ENCODE measurements at regions not wholly inside any gene's neighbourhood (a gene's known extent, or its start where the extent isn't known, plus 50 kb on each side); places are given as distances from the start of the nearest gene placed in this dataset.
"Not testable (repeated sequence)": the region's sequence is repeated elsewhere in the genome, so short reads cannot be mapped to it uniquely, and the experiment has no call there.

DNA sequence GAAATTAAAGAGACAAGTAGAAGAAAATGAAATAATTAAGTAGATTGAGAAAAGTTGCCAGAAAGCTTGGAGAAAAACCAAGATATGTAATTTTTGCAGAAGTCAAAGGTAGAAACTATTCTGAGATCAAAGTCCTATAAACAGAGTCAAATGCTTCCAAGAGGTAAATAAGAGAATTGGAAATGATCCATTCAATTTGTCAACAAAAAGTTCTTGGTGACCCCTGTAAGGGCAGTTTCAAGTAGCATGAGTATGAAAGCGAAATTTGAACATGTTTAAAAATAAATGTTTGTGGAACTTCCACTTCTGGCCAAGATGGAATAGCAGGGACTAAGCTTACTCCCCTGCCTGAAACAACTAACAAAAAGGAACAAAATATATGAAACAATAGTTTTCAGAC lies 562.0 kb downstream of the SMARCA1 start:
- DNase-seq (ENCODE audit: low read depth), result no peak

DNA sequence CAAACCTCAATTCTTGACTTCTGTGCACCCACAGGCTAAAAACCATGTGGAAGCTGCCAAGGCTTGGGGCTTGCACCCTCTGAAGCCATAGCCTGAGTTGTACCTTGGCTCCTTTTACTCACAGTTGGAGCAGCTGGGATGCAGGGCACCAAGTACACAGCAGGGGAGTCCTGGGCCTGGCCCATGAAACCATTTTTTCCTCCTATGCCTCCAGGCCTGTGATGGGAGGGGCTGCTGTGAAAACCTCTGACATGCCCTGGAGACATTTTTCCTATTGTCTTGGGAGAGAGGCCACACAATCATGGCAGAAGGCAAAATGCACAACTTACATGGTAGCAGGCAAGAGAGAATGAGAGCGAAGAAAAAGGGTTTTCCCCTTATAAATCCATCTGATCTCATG lies 568.6 kb downstream of the SMARCA1 start:
- not testable (repeated sequence) for DNase-seq (ENCODE audit: low read depth)

DNA sequence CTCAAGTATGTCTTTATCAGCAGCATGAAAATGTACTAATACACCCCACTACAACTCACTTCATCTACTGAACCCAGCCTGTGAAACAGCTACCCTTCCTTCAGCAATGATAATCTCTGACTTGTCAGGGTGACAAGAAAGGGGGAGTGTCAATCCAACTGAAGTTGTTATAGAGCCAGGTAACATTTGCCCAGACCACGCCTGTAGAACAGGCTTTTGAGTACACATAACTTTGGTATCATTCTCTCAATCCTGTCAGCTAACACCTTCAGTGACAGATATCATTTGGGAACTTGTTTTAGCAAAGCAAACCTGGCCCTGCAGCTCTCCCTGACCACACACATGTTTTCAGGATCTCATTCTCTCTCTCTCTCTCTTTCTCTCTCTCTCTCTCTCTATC lies 592.2 kb downstream of the SMARCA1 start:
- no peak for DNase-seq (ENCODE audit: low read depth)

DNA sequence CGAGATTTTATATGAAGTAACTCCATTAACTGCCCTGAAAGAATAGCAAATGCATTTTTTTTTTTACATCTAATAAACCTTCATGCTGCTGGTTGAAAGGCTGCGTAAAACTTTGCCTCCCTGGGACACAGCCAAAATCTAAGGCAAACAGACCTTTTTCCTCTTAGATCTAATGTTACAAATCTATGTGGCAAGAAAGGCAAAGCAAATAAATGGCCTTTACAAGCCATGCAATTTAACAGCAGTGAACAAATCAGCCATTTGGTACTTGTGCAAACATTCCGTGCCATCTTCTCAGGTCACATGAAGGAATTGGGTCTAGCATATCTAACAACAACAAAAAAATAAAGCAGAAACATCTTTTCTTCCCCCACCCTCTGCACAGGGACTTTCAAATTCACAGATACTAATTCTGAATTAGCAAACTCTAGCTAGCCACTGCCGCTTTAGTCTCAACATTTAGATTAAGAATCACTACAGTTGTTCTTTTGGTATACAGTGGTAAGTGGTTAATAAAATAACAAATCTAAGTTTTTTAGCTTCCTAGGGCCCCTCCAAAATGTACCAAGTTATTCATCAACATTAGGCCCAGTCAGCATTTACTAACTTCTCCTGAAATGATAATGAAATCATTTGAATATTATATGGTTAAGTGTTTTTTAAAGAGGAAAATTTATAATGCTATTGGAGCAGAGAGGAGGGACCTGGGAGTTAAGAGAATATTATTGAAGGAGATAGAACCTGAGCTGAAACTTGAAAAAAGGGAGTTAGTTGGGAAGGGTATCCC lies 593.8 kb downstream of the SMARCA1 start:
- no peak for DNase-seq (ENCODE audit: low read depth)

DNA sequence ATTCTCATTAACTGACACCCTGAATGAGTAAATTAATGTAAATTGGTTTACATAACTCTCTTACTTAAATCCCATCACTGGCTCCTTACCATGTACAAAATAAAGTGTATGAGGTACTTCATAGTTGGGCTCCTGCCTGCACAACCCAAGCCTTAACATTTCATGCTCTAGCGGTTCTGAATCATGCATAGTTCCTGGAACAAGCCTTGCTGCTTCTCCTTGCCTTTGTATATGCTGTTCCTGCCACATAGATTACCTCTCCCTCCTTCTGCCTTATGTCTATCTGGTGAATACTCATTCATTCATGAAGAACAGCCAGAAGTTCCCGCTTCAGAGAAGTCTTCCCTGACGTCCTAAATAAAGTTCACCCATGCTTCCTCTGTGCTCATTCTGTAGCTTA lies 594.7 kb downstream of the SMARCA1 start:
- no peak for DNase-seq (ENCODE audit: low read depth)

DNA sequence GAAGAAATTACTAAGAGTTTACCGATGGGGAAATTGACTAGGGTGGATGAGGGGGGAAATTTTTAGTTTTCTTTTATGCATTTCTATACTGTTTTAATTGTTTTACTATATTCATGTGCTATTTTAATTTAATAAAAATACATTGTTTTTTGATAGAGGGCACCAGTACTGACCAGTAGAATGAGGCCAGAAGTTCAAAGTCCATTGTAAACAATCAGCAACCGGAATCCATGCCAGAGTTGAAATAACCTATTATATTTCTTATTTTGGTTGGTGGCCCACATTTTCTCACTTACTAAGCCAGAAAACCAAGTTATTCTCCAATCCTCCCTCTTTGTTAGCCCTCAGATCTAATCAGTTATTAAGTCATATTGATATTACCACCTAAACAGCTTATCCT lies 595.9 kb downstream of the SMARCA1 start:
- DNase-seq (ENCODE audit: low read depth), result no peak

DNA sequence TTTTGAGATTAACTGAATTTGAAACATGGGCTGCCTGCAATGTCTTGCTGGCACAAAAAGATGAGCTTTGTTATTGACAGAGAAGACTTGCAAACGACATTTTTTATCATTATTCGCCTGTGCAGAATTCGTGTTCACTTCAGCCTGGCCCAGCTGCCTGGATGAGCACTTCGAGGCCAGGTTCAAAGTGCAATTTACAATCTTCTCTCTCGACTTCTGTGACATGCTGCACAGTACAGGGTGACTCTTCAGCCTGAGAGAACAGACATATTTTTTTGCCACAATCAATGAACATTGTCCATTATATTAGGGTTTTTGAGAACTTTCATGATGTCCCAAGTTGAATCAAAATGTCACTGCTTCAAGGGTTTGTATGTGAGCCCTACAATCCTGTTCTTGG lies 616.5 kb downstream of the SMARCA1 start:
- no peak for DNase-seq (ENCODE audit: low read depth)

DNA sequence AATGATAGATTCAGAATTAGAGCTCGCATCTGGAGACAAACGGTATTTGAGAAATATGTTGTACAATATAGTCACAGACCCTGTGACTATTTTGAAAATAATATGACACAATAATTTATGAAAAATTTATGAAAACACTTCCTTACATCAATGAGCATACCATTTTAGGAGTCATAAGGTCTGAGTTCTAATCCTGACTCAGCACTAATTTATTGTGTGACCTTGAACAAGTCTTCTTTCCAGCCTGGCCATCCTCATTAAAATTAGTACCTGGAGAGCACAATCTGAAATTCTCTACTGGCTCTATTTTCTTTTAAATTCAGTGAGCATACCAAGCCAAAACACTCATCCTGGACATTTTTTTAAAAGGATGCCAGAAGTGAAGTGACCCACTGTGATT lies 622.3 kb downstream of the SMARCA1 start:
- no peak for DNase-seq (ENCODE audit: low read depth)

DNA sequence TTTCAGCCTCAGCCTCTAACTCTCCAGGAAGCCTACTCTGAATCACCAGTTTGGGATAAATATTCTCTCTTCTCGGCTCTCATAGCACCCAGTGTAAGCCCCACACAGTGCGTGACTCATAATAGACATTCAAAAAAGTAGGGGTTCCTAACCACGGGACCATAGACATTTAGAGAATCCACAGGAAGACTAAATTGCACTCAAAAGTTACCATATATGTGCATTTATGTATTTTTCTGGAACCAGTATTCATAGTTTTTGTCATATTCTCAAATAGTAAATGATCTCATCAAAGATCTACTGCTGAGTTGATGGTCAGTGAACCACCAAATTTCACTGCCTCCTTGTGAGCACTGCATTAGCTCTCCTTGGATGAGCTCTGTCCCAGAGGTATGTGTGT lies 625.7 kb downstream of the SMARCA1 start:
- no peak for DNase-seq (ENCODE audit: low read depth)

DNA sequence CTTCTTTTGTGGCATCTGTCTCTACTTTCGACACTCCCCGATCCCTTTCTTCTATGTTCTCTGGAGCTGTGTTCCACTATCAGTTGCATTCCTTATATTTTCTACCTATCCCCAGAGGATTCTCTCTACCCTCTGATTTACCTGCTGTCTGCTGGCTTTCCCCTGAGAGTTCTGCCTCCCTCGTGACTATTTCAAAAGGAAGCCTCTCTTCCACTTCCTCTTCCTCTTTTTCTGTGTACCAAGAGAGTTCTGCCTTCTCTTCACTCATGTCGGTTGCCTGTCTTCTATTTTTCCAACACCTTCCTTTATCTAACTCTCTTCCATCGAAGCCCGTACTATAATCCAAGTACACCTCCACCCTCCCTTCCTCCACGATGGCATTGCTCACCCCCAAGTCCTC lies 631.7 kb downstream of the SMARCA1 start:
- DNase-seq (ENCODE audit: low read depth), result no peak

DNA sequence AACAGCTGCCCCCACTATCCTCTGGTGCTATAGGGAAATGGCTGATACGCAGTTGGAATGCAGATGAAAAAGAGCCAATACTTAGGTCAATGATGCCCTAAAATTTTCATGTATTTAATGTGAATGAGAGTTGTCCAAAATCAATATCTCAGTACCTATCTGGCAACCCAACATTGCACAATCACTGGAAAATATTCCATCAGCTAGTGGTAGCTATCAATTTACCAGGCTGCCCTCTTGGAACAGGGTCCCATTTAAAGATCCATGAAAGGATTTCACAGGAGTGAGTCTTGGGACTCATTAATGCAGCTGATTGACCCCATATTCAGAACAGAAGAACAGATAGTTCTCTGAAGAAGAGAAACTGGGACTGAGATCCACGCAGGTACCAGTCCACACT lies 638.9 kb downstream of the SMARCA1 start:
- no peak for DNase-seq (ENCODE audit: low read depth)

DNA sequence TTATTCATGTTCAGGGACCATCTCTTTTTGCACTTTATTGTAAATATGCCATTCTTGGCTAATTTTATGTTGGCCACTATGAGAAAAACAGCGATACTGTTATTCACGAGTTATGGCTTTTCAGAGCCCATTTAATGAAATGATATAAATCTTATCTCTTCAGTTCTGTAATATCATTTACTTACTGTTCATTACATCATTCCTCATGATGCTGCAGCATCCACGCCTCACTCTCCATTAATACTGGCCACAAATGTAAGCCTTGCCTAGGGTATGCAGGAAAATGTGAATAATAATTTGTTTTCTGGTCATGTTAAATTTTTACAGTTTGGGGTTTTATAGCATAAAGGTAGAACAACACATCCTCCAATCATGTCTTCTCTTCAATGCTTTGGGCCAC lies 639.6 kb downstream of the SMARCA1 start:
- no peak for DNase-seq (ENCODE audit: low read depth)

DNA sequence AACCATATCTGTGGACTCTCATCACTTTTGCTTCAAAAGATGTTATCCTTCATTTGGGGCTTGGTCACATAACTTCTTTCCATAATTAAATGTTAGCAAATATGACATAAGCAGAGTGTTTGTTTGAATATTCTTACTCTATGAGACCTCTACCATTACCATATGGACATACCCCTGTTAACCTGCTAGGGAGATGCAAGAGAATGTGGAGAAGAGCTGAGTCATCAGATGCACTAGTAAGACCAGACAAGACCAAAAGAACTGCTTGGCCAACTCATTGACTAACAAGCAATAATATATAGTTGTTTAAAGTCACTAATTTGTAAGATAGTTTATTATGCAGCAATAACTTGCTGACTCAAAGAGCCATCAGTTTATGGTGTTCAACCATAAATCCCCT lies 652.9 kb downstream of the SMARCA1 start:
- DNase-seq (ENCODE audit: low read depth), result no peak

DNA sequence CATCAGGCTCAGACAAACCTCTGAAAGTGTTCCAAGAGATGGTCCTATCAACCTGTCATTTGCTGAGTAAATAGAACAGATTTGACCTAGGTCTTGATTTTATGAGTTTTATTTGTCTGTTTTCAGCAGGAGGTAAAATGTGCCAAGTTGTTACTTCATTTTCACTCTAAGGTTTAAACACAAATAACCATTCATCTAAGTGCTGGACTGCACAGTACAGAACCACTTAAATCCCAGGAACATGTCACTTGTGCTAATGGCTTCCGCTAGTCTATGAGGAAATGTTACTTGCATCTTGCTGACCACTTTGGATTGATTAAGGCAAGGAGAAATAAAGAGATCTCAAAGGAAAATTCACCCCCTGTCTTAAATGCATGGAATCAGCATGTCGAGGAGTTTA lies 660.7 kb downstream of the SMARCA1 start:
- no peak for DNase-seq (ENCODE audit: low read depth)

DNA sequence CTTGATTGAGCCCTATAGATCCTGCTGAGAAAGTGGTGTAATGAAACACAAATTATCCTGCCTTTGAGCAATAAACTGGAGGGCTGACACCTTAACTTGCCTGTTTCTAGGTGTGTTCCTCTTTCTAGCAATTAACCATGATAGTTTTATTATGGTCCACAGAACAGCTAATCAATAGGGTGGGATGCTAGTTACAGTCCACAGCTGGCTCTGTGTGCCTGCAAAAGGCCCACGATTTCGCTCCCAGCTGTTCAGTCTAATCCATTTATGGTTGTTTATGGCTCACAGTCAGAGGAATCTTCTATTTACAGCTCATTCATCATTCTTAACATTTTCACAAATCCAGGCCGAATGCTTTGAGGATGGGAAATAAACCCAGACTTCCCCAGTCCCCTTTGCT lies 674.9 kb downstream of the SMARCA1 start:
- no peak for DNase-seq (ENCODE audit: low read depth)

DNA sequence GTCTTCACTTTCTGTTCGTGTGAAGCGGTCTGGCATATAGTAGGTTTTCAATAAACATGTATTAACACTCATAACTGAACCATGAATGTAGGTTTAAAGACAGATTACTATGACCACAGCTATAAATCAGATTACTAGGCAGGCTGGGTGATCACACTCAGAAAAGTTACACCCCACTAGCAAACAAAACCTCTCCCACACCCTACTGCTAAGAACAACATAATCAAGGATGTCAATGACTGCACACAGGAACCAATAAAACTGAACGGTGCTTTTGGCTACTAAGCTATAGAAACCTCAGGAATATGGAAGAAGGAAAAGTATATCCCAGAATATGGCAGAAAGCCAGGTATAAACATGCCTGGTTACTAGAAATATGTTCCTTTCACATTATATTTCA lies 676.9 kb downstream of the SMARCA1 start:
- DNase-seq (ENCODE audit: low read depth), result no peak

DNA sequence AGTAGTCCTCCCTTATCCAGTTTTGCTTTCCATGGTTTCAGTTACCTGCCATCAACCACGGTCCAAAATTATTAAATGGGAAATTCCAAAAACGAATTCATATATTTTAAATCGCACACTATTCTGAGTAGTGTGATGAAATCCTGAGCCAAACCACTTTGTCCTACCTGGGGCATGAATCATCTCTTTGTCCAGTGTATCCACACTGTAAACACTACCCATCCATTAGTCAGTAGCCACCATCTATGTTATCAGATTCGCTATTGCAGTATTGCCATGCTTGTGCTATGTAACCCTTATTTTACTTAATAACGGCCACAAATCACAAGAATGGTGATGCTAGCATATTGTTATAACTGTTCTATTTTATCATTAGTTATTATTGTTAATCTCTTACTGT lies 704.6 kb downstream of the SMARCA1 start:
- no peak for DNase-seq (ENCODE audit: low read depth)

DNA sequence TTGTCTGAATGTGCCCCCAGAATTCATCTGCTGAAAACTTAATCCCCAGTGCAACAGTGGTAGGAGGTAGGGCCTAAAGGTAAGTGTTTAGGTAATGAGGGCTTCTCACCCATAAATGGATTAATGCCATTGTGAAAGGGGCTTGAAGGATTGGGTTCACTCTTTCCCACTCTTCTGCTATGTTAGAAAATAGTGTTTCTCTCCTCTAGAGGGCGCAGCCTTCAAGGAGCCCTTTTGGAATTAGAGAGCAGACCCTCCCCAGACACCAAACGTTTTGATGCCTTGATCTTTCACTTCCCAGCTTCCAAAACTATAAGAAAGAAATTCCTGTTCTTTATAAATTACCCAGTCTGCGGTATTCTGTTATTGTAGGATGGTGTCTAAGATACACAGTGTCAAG lies 706.4 kb downstream of the SMARCA1 start:
- DNase-seq (ENCODE audit: low read depth), result no peak

DNA sequence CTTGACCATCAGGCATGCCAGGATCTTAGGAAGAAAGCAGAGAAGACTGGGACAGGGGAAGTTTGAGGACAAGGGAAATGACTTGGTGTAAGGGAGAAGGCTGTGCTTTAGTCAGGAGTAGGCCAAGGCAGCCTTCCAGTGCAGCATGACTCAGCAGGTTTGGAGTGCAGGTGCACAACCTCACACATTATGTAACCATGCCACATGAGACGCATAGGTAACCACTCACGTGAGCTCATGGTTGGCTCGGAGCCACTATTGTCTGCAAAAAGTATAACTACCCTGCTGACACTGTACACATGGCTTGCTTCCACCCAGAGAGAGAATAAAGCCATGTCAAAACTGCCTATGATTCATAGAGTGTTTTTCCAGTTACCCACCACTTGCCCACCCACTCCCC lies 715.9 kb downstream of the SMARCA1 start:
- DNase-seq (ENCODE audit: low read depth), result no peak

DNA sequence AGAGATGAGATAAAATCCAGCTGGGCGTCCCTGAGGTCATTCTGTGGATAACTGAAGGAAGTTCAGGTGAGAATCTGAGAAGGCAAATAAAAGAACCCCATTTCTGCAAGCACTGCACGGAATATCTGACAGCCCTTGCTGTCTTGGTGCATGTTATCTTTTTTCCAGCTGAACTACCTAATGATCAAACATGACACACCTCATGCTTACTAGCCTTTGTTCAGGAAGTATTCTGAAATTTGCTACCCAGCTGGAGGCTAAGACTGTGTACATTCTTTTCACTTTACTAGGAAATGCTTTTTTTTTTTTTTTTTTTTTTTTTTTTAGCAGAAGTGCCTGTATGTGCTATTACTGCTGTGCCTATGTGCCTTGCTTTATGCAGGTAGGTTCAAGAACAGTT lies 718.1 kb downstream of the SMARCA1 start:
- no peak for DNase-seq (ENCODE audit: low read depth)

DNA sequence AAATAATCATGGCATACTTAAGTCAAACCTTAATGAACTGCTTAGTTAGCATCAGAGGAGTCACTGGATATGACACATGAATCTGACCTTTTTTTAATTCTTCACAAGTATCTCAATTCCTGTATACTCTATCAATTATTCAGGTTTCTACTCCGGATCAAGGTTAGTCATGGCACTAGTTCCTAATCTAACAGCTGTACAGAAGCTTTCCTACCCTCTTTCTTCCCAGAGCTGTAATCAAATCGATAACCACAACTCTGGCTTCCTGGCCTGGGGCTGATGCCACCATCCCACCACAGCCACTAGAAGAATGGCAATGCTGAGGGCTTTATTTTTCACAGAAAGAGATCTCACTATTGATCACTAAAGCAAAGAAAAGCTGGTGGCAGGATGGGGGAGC lies 718.5 kb downstream of the SMARCA1 start:
- no peak for DNase-seq (ENCODE audit: low read depth)

DNA sequence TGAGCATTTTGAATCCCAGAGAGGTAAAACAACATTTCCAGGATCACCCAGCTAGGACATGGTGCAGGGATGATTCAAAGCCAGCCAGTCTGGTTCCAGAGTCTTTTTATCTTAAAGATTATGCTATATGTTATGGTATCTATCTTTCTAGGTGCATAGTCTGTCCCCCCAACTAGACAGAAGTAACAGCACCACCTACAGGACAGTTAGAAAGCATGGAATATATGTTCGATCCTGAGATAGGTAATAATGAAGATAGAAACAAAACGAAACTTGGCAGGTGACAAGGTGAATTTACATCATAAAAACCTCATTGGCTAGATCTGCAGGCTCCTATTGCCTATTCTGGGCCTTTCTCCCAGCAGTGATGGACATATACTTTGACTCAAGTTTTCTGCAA lies 723.2 kb downstream of the SMARCA1 start:
- DNase-seq (ENCODE audit: low read depth), result no peak

DNA sequence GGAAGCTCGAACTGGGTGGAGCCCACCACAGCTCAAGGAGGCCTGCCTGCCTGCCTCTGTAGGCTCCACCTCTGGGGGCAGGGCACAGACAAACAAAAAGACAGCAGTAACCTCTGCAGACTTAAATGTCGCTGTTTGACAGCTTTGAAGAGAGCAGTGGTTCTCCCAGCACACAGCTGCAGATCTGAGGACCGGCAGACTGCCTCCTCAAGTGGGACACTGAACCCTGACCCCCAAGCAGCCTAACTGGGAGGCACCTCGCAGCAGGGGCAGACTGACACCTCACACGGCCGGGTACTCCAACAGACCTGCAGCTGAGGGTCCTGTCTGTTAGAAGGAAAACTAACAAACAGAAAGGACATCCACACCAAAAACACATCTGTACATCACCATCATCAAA lies 730.9 kb upstream of the ACTRT1 start:
- DNase-seq (ENCODE audit: low read depth), result not testable (repeated sequence)

DNA sequence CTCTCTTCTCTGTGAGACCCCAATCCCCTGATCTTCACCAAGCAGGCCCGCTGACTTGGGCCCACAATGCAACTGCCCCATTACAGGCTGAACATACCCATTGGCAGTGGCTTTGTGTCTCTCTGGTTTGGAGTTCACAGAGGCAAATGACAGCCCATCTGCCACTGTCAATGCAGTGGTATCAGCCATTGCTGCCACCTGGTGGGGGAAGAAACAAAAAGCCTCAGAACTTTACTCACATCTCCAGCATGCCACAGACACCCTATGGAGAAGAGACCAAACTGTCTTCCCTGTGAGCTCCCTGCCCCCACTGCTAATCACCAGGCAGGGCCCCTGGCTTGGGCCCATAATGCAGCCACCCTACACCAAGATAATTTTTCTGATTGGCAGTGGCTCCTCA lies 729.3 kb upstream of the ACTRT1 start:
- DNase-seq (ENCODE audit: low read depth), result no peak

DNA sequence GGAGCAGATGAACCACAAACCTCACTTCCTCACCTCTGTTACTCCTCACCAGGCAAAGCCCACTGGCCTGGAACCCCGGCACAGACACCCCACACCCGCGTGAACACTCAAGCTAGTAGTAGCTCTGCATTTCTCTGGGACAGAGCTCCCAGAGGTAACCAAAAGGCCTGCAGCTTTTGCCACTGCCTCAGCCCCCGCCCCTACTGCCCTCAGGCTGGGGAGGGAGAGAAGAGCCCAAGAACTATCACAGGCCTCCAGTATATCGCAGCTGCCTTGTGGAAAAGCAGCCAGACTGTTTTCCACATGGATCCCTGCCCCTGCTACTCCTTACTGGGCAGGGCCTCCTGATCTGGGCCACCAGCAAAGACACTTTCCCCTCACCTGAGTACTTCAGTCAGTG lies 728.7 kb upstream of the ACTRT1 start:
- DNase-seq (ENCODE audit: low read depth), result no peak

All from stimulated activated CD8-positive, alpha-beta memory T cell treated with anti-CD3 and anti-CD28 coated beads, Interleukin-12 subunit alpha, Interleukin-12 subunit beta, amount 100 ng/mL, for 1 hour (primary cell).